A549 (cell line): ENCODE measurements at regions not wholly inside any gene's neighbourhood (a gene's known extent, or its start where the extent isn't known, plus 50 kb on each side); places are given as distances from the start of the nearest gene placed in this dataset.

Source experiments
- BCL3 ChIP-seq: fragments of >200 bp; sonication (Bioruptor Twin); formaldehyde crosslinking; IDR thresholded peaks from 3 replicates; pipeline ENCODE4 v1.6.1; 2016
- CEBPB ChIP-seq, 2 experiments: fragments of >200 bp in 1 of 2; sonication (Bioruptor Twin) in 1 of 2; formaldehyde crosslinking in 1 of 2; IDR thresholded peaks; 2 replicates each; pipeline ENCODE4 v1.6.1; 2012 to 2016
- FOSB ChIP-seq: fragments of 250-450 bp; sonication (Bioruptor Pico); IDR thresholded peaks from 2 replicates; pipeline ENCODE4 v1.5.0; 2020; ENCODE audit warnings: mild to moderate bottlenecking, moderate library complexity
- HMGXB4 ChIP-seq: fragments of 250-450 bp; sonication (Bioruptor Pico); IDR thresholded peaks from 2 replicates; pipeline ENCODE4 v1.5.0; 2021; ENCODE audit warnings: mild to moderate bottlenecking, moderate library complexity, borderline replicate concordance
- MAZ ChIP-seq: fragments of 150-350 bp; IDR thresholded peaks from 2 replicates; pipeline ENCODE4 v1.6.1; 2014; ENCODE audit warnings: antibody characterized with exemption, low read depth, low read length, borderline replicate concordance
- RNF2 ChIP-seq: fragments of 200-600 bp; sonication (generic); IDR thresholded peaks from 2 replicates; pipeline ENCODE4 v1.6.1; 2016; ENCODE audit warnings: low read depth, mild to moderate bottlenecking, antibody characterized with exemption, moderate library complexity, borderline replicate concordance
- TF ChIP-seq, protein P1 (sequence below): fragments of >200 bp; sonication (Bioruptor Twin); formaldehyde crosslinking; IDR thresholded peaks from 3 replicates; pipeline ENCODE4 v1.5.1; 2016

DNA sequence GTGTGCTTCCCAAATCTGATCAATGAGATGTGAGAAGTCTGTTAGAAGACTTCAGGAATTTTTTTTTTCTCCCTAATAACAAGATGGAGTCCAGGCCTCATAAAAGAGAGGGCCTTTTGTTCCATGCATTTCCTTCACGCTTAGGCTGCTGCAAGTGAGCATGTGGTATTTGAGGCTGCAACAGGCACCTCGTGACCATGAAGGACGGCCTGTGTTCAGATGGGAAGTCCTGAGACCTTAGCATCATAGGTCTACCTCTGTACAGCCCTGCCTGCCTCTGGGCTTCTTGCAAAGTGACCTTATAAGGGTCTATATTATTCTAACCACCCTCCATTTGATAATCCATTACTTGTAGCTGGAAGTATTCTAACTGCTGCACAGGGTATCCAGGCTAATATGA, 86.6 kb downstream of the BOD1 start:
- TF ChIP-seq FOSB (CRISPR knock-in tag) = no peak
- TF ChIP-seq CEBPB (IDR thresholded peaks at IDR 0.05) = no peak
- no peak for TF ChIP-seq BCL3
- TF ChIP-seq HMGXB4 = no peak
- no peak for TF ChIP-seq MAZ
- no peak for TF ChIP-seq RNF2
- TF ChIP-seq, protein P1, sequence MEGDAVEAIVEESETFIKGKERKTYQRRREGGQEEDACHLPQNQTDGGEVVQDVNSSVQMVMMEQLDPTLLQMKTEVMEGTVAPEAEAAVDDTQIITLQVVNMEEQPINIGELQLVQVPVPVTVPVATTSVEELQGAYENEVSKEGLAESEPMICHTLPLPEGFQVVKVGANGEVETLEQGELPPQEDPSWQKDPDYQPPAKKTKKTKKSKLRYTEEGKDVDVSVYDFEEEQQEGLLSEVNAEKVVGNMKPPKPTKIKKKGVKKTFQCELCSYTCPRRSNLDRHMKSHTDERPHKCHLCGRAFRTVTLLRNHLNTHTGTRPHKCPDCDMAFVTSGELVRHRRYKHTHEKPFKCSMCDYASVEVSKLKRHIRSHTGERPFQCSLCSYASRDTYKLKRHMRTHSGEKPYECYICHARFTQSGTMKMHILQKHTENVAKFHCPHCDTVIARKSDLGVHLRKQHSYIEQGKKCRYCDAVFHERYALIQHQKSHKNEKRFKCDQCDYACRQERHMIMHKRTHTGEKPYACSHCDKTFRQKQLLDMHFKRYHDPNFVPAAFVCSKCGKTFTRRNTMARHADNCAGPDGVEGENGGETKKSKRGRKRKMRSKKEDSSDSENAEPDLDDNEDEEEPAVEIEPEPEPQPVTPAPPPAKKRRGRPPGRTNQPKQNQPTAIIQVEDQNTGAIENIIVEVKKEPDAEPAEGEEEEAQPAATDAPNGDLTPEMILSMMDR = no peak
